H7 (cell line): ENCODE measurements at regions not wholly inside any gene's neighbourhood (a gene's known extent, or its start where the extent isn't known, plus 50 kb on each side); places are given as distances from the start of the nearest gene placed in this dataset.
A peak's percentile ranks its signal among the peaks of the same experiment; 100 is the strongest.
"Not testable (repeated sequence)": the region's sequence is repeated elsewhere in the genome, so short reads cannot be mapped to it uniquely, and the experiment has no call there.

Source experiments
- DNase-seq: peaks from one replicate; pipeline ENCODE4 v3.0.0; 2012
- H3K27me3 ChIP-seq: 2 replicates; pipeline ENCODE4 v1.6.0; 2011; ENCODE audit warnings: mild to moderate bottlenecking, low read length; ENCODE audit not compliant: control insufficient read depth, insufficient read depth
- H3K36me3 ChIP-seq: replicated peaks from 2 replicates; pipeline ENCODE4 v1.5.1; 2011; ENCODE audit warnings: low read length; ENCODE audit not compliant: control insufficient read depth, insufficient read depth
- H3K4me3 ChIP-seq: 2 replicates; pipeline ENCODE4 v1.5.1; 2011; ENCODE audit warnings: low read depth, mild to moderate bottlenecking, control low read depth, low read length, moderate library complexity; ENCODE audit not compliant: insufficient read depth

- no peaks in the 10 kb centered on the region for H3K27me3 ChIP-seq
- DNase-seq, result no peak
- H3K36me3 ChIP-seq, result no peaks in the 10 kb centered on the region
- H3K4me3 ChIP-seq, result no peak overlapping the region
These were observed 67.0 kb upstream of the LSAMP start for GRCh38 chr3:116512281-116512680.

- H3K4me3 ChIP-seq, result no peak overlapping the region
- no peak for DNase-seq
- no peaks in the 10 kb centered on the region for H3K36me3 ChIP-seq
- H3K27me3 ChIP-seq, result no peaks in the 10 kb centered on the region
These were observed 67.6 kb upstream of the LSAMP start for GRCh38 chr3:116512931-116513330.

- no peak overlapping the region for H3K4me3 ChIP-seq
- no peaks in the 10 kb centered on the region for H3K36me3 ChIP-seq
- no peak for DNase-seq
- no peaks in the 10 kb centered on the region for H3K27me3 ChIP-seq
These were observed 70.7 kb upstream of the LSAMP start for GRCh38 chr3:116515973-116516372.

- DNase-seq, result peak; percentile 23
- Histone ChIP-seq H3K36me3 (no peaks in the 10 kb centered on the region), H3K4me3 (no peak overlapping the region), H3K27me3 (no peaks in the 10 kb centered on the region)
These were observed 72.0 kb upstream of the LSAMP start for GRCh38 chr3:116517308-116517707.

DNA sequence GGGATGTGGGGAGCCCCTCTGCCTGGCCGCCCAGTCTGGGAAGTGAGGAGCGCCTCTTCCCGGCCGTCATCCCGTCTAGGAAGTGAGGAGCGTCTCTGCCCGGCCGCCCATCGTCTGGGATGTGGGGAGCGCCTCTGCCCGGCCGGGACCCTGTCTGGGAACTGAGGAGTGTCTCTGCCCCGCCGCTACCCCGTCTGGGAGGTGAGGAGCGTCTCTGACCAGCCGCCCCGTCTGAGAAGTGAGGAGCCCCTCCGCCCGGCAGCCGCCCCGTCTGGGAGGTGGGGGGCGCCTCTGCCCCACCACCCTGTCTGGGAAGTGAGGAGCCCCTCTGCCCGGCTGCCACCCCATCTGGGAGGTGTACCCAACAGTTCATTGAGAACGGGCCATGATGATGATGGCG, 73.8 kb upstream of the LSAMP start:
- not testable (repeated sequence) for H3K36me3 ChIP-seq, H3K27me3 ChIP-seq, DNase-seq, H3K4me3 ChIP-seq

- not testable (repeated sequence) for H3K4me3 ChIP-seq, H3K36me3 ChIP-seq, DNase-seq, H3K27me3 ChIP-seq
These were observed 74.5 kb upstream of the LSAMP start for GRCh38 chr3:116519823-116520222.

DNA sequence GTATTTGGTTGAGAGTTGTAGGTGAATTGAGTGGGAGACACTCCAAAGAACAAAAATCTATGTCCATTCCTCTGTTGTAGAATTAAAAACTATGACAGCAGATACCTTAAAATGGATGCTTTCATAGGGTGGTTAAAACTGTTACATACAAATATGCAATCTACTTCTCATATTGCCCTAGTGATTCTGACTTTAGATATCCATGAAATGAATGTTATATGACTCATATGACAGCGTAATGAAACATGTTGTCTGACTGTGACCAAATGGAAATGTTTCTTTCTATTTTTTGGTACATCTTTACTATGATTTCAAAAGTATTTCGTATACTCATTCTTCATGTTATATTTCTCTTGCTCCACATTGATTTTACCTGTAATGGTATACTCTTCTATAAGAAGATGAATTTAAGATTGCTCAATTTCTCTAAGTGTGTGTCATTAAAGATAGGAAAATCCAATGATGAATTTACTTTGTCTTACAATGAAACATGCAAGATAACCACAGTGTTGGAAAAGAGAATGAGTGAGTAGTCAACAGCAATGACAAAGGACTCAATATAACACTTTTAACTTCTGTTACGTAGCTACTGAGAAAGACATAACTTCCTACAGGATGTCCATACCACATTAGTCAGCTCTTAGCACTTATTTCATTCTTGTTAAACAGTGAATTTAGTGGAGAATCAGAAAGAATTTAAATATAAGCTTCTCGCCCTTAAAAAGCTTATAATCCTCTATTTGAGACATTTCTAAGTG, 79.3 kb upstream of the LSAMP start:
- no peak overlapping the region for H3K4me3 ChIP-seq
- no peak for DNase-seq
- H3K27me3 ChIP-seq, result peaks cover 1% of the 10 kb centered on the region; the same call in 1 of the 2 replicates
- H3K36me3 ChIP-seq, result no peaks in the 10 kb centered on the region

DNA sequence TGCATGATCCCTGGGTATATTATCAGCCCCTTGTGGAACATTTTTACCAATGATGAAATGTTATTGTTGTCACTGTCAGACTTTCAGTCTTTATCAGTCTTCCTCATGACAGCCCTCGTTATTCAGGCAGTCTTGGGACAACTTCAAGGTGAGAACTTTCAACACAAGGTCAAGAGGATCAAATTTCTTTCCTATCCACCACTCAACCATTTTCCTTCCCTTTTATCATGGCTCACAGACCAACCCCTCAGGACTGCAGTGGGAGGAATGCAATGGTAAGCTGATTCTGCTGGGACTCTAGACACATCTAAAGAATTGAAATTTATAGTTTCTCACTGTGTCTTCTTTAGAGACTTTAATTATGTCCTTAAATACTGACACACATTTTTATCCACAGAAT, 107.0 kb upstream of the LSAMP start:
- no peak for DNase-seq
- Histone ChIP-seq H3K4me3 (no peak overlapping the region), H3K27me3 (no peaks in the 10 kb centered on the region), H3K36me3 (no peaks in the 10 kb centered on the region)

DNA sequence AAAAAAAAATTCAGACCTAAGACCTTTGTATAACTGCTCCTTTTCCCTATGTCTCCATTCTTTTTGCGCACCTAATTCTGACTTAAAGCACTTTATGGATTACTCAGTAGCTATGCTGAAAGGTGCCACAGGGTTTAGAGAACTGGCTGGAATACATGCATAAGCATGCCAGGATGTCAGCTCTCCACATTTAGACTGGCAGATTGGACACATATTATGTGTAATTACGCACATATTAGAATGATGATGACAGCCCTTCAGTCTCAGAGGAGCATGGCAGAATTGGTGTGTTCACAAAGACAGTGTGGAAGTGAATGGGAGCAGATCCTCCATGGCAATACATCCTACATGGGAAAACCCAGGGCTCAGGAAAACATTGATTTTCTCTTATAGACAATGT, 108.1 kb upstream of the LSAMP start:
- H3K4me3 ChIP-seq, result no peak overlapping the region
- H3K27me3 ChIP-seq, result no peaks in the 10 kb centered on the region
- no peak for DNase-seq
- H3K36me3 ChIP-seq, result no peaks in the 10 kb centered on the region

DNA sequence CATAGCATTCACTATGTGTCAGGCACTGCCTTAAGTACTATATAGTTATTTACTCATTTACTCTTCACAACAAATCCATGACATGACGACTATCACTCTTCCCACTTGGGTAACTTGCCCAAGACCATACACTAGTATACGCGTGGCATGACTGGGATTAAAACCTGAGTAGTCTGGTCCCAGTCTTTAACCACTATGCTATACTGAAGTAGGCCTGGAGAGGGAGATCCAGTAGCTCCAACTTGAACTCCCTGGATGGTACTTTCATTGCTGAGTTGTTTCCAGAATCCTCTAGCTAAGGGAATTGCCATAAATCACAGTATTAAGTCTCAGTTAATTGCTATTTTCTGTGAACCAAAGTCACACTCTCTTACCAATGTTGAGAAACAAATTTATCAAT, 116.2 kb upstream of the LSAMP start:
- no peak overlapping the region for H3K4me3 ChIP-seq
- no peaks in the 10 kb centered on the region for H3K36me3 ChIP-seq
- H3K27me3 ChIP-seq, result no peaks in the 10 kb centered on the region
- DNase-seq, result no peak

DNA sequence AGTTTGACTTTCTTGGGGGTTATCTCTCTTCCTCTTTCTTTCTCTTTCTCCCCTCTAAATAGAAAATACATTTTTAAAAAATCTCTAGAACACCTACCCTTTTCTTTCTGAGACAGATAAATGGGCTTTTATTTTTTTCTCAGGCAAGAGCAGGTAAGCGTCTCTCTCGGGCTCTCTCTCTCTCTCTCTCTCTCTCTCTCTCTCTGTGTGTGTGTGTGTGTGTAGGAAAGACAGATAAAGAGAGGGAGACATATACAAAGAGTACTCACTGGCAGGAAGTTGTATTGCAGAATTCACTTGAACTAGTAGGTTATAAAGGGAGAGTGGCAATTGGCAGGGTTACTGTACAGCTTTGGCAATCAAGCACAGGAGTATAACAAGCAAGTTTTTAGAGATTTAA, 118.1 kb upstream of the LSAMP start:
- no peaks in the 10 kb centered on the region for H3K36me3 ChIP-seq
- H3K27me3 ChIP-seq, result no peaks in the 10 kb centered on the region
- DNase-seq, result no peak
- no peak overlapping the region for H3K4me3 ChIP-seq

GRCh38 chr3:116566478-116566960, 121.2 kb upstream of the LSAMP start:
- no peak overlapping the region for H3K4me3 ChIP-seq
- H3K36me3 ChIP-seq, result no peaks in the 10 kb centered on the region
- no peak for DNase-seq
- no peaks in the 10 kb centered on the region for H3K27me3 ChIP-seq

DNA sequence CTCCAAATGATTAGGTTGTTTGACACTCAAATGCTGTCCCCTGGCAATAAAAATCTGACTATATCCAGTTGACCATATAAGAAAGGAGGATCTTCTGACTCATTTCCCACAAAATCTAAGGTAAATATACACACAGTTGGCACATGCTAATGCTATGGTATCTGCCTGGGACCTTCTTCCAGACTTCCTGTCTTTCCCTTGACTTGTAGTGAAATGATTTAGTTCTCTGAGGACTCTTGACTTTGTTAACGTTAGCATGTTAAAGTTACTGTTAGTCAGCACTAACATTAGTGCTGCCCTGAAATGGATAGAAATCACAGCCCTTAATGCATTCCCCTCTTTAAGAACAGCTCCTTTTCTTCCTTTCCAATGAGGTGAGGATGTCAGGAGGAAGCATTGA, 124.3 kb upstream of the LSAMP start:
- no peak for DNase-seq
- no peak overlapping the region for H3K4me3 ChIP-seq
- no peaks in the 10 kb centered on the region for H3K36me3 ChIP-seq
- no peaks in the 10 kb centered on the region for H3K27me3 ChIP-seq

GRCh38 chr3:116579840-116580239, 129.7 kb upstream of the TUSC7 start:
- H3K27me3 ChIP-seq, result no peaks in the 10 kb centered on the region

DNA sequence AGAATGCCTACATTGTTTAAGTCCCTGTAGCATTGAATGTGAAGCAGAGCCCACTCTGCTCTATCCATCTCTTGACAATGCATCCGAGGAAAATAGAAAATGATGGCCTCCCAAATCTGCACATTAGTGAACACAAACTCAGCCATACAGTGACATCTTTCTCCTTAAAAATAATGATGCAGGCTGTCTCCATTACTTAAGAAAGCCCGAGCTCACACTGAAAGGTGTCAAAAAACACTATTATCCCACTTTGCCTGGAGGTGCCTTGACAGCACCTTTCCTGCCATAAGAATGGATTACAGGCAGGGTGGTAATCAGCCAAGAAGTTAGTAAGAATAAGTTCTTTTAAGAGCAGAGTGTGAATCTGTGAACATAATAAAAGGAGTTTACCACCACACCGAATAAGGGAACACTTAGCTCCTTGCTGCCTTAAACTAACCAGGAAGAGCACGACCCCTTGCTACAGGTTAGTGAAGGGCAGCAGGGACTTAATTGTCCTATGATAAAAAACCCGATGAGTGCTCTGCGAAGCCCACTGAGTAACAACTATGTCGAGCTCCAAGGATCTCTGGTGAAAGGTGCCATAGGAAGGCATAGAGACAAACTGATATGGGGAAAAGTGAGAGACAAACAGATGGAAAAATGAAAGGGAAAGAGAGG, 123.2 kb upstream of the TUSC7 start:
- Histone ChIP-seq H3K36me3 (no peaks in the 10 kb centered on the region), H3K27me3 (no peaks in the 10 kb centered on the region), H3K4me3 (no peak overlapping the region)
- no peak for DNase-seq

More at GRCh38 chr3:116579840-116580239, 129.7 kb upstream of the TUSC7 start:
- Histone ChIP-seq H3K36me3 (no peaks in the 10 kb centered on the region), H3K4me3 (no peak overlapping the region)
- DNase-seq, result no peak
